ENCODE measurements at regions not wholly inside any gene's neighbourhood (a gene's known extent, or its start where the extent isn't known, plus 50 kb on each side); places are given as distances from the start of the nearest gene placed in this dataset.

- no peak for TF ChIP-seq E2F5 (CRISPR knock-in tag; IDR thresholded peaks at IDR 0.05)
- no peak for TF ChIP-seq NR1H2 (CRISPR knock-in tag; IDR thresholded peaks at IDR 0.05)
- TF ChIP-seq SOX15 (CRISPR knock-in tag; IDR thresholded peaks at IDR 0.05) = no peak
- TF ChIP-seq SP1 (CRISPR knock-in tag; conservative IDR thresholded peaks at IDR 0.05) = no peak
These were observed 157.7 kb upstream of the TNRC6C start (continued) for GRCh38 chr17:77800816-77801215.

- H3K27ac Mint-ChIP-seq = no peak overlapping the region
- DNase-seq (ENCODE audit: low spot score) (no peak), ATAC-seq (no peak)
- peaks cover 61% of the 10 kb centered on the region for H3K4me1 Mint-ChIP-seq
- TF ChIP-seq ZNF219 (CRISPR knock-in tag; IDR thresholded peaks at IDR 0.05; ENCODE audit: borderline replicate concordance) (0 out of 2 replicates have a peak, but pooled peaks have one; percentile 29), GTF2I (CRISPR knock-in tag; conservative IDR thresholded peaks at IDR 0.05) (no peak), KAT7 (CRISPR knock-in tag; IDR thresholded peaks at IDR 0.05; ENCODE audit: borderline replicate concordance) (no peak), ATF2 (CRISPR knock-in tag; IDR thresholded peaks at IDR 0.05; ENCODE audit: borderline replicate concordance, low read depth) (no peak), CBFB (CRISPR knock-in tag; IDR thresholded peaks at IDR 0.05; ENCODE audit: low read depth) (no peak)
- POLR2A ChIA-PET = no interaction called here
- no peaks in the 10 kb centered on the region for H3K9me3 Mint-ChIP-seq
- no peaks in the 10 kb centered on the region; the same call in 1 of the 2 replicates for H3K36me3 Mint-ChIP-seq
- CTCF ChIA-PET = interaction anchor here (1.6 kb wide), 1 partner anchor 157 kb away, joined by 3 read pairs; no protein-coding TSS in a partner anchor
- no peak overlapping the region for H3K4me3 Mint-ChIP-seq
- H3K27me3 Mint-ChIP-seq (ENCODE audit: low read depth) = peaks cover 41% of the 10 kb centered on the region
These were observed 156.8 kb upstream of the TNRC6C start for GRCh38 chr17:77801545-77802332.

- POLR2A ChIA-PET = no interaction called here
- DNase-seq (ENCODE audit: low spot score) (no peak), ATAC-seq (no peak)
- Mint-ChIP-seq H3K9me3 (no peaks in the 10 kb centered on the region), H3K36me3 (no peaks in the 10 kb centered on the region; the same call in 1 of the 2 replicates), H3K27me3 (ENCODE audit: low read depth) (peaks cover 41% of the 10 kb centered on the region), H3K4me1 (peaks cover 61% of the 10 kb centered on the region), H3K27ac (no peak overlapping the region), H3K4me3 (no peak overlapping the region)
- CTCF ChIA-PET = interaction anchor here (1.6 kb wide), 1 partner anchor 157 kb away, joined by 3 read pairs; no protein-coding TSS in a partner anchor
- TF ChIP-seq, protein P1, sequence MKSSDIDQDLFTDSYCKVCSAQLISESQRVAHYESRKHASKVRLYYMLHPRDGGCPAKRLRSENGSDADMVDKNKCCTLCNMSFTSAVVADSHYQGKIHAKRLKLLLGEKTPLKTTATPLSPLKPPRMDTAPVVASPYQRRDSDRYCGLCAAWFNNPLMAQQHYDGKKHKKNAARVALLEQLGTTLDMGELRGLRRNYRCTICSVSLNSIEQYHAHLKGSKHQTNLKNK (CRISPR knock-in tag; IDR thresholded peaks at IDR 0.05) = no peak
- TF ChIP-seq USF2 (CRISPR knock-in tag; IDR thresholded peaks at IDR 0.05) (no peak), GRHL2 (CRISPR knock-in tag; IDR thresholded peaks at IDR 0.05; ENCODE audit: insufficient replicate concordance, severe bottlenecking) (no peak), SOX15 (CRISPR knock-in tag; IDR thresholded peaks at IDR 0.05) (no peak), FOXJ3 (CRISPR knock-in tag; IDR thresholded peaks at IDR 0.05; ENCODE audit: borderline replicate concordance) (no peak), ZNF423 (CRISPR knock-in tag; IDR thresholded peaks at IDR 0.05) (no peak), TCF7 (CRISPR knock-in tag; IDR thresholded peaks at IDR 0.05; ENCODE audit: low read depth) (no peak), NFATC4 (CRISPR knock-in tag; IDR thresholded peaks at IDR 0.05) (no peak), ZNF263 (CRISPR knock-in tag; IDR thresholded peaks at IDR 0.05; ENCODE audit: low read depth) (no peak), NR3C1 (CRISPR knock-in tag; conservative IDR thresholded peaks at IDR 0.05; ENCODE audit: low read depth) (no peak), NFYB (CRISPR knock-in tag; conservative IDR thresholded peaks at IDR 0.05; ENCODE audit: low read depth) (no peak), EMX1 (CRISPR knock-in tag; IDR thresholded peaks at IDR 0.05) (no peak), E2F4 (CRISPR knock-in tag; IDR thresholded peaks at IDR 0.05; ENCODE audit: borderline replicate concordance, low read depth) (no peak), E2F1 (CRISPR knock-in tag; IDR thresholded peaks at IDR 0.05) (no peak)
These were observed 156.2 kb upstream of the TNRC6C start for GRCh38 chr17:77802333-77802615.

Measured in WTC11 (cell line).